COR-L47 (cell line): ENCODE measurements at regions not wholly inside any gene's neighbourhood (a gene's known extent, or its start where the extent isn't known, plus 50 kb on each side); places are given as distances from the start of the nearest gene placed in this dataset.
"Not testable (repeated sequence)": the region's sequence is repeated elsewhere in the genome, so short reads cannot be mapped to it uniquely, and the experiment has no call there.

ENCODE experiments used
- DNase-seq: peaks from one replicate; lab custom pipeline; 2025; lab: John Stamatoyannopoulos, UW

DNA sequence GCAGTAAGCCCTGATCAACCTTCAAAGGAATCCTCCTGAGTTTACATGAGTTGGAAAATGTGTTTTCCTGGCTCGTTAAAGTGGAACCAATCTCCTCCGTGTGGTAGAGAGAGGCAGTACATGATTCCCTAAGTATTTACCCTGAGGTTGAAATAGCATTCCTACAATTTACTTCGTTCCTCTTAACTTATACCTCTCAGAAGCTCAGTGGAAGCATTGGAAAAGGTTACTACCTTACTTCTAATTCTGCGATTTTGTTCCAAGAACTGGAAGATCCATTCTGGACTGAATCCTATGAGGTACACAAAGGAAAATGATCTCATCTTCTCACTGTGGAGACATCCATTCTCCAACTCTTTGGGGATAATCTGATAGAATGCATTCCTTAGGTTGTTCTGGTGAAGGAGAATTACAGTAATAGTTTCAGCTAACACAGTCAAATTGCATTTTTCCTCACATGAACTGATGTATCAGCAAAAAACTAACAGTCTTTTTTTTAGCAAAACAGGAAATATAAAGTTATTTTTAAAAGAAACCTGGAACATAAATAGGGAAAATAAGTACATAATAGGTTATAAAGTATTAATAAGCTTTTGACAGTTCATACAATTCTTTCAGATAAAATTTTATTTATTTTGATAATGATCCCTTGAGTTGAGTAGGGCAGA is 475.6 kb downstream of the PDZRN4 start:
- peak; percentile 41 for DNase-seq

DNA sequence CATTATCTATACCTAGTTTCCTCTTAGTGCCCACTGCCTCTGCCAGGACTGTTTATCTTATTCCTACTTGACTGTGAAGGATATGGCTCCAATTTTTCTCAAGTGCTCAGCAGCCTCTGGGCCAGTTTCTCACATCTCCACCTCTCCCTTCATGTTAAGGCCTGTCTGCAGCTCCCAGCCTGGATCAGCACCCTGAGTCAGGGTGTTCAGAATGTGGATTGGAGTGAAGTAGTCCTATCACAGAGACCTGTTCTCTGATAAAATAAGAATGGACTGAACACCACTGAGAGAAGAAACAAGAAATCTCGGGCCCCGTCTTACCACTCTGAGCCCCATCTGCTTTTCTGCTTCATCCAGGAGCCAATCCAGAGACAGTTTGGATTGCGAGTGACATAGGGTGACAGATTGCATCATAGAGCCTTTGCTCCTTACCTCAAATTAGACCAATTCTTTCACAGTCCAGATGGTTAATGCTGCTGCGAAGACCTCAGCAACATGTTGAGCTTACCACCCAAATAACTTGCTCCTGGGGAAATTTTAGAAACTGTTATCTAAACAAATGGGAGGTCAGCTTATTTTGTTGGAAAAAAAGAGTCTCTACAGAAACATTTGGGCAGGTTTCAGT is 473.1 kb downstream of the PDZRN4 start:
- no peak for DNase-seq

DNA sequence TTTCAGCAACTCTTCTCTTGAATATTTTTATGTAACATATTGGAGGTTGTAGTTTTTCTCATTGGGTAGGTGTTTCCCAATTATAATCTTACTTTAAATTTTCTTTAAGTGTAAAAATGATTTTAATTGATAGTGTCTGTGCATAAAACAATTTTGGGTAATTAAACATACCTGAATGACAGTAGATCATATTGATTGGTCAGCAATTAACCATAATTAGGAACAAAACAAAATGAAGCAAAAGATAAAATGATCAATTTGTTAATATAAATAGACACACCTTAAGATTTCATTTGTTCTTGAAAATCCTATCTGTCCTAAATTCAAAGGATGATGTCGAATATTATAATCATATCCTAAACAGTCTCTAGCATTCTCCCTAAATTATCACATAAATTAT is 468.3 kb downstream of the PDZRN4 start:
- no peak for DNase-seq

DNA sequence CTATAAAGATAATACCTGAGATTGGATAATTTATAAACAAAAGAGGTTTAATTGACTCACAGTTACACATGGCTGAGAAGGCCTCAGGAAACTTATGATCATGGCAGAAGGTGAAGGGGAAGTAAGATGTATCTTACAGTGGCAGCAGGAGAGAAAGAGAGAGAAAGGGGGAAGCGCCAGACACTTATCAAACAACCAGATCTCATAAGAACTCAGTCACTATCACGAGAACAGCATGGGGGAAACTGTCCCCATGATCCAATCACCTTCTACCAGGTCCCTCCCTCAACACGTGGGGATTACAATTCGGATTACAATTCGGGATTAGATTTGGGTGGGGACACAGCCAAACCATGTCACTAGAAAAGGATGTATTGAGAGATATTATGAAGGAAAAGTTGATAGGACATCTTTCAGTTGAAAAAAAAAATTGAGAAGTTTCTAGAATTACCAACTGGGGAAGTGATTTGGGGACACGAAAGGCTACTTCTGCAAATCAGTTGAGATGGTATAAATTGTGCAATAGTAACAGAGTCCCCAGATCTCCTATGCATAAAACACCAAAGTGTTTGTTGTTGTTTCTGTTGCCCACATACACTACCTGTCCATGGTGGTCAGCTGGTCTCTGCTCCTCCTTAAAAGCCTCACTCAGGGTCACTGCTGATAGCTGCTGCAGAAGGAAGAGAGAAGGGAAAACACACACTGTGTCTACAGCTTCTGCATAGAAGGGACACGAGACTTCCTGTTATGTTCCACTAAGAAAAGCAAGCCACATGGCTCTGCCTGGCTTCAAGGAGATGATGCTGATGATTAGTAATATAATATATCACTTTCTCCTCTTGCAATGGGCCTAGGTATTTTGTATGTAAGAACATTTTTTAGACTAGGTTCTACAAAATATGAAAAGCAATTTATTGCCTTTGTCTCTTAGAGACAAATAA is 465.5 kb downstream of the PDZRN4 start:
- DNase-seq: no peak

DNA sequence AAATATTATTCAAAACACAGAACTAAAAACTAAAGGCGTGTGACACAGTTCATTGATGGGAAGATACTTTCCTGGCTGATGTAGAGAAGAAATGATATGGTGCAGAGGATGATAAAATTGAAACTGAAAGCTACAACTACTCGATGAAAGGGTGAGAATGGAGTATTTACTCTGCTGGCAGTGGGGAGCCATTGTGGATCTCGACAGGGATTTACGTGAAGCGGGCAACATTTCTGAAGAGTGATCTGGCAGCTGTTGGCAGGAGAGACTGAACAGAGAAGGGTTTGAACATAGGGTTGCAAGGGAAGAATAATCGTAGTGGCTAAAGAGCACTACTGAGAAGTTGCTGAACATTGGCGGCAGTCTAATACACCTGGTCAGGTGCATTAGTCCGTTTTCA is 464.9 kb downstream of the PDZRN4 start:
- no peak for DNase-seq

DNA sequence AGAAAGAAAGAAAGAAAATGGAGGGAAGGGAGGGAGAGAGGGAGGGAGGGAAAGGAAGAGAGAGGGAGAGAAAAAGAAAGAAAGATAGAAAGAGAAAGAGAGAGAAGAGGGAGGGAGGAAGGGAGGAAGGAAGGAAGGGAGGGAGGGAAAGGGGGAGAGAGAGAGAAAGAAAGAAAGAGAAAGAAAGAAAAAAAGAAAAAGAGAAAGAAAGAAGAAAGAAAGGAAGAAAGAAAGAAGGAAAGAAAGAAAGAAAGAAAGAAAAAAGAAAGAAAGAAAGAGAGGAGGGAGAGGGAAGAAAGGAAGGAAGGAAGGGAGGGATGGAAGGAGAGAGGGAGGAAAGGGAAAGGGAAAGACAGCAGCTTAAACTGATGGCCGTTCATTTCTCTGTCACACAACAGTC is 457.5 kb downstream of the PDZRN4 start:
- no peak for DNase-seq

DNA sequence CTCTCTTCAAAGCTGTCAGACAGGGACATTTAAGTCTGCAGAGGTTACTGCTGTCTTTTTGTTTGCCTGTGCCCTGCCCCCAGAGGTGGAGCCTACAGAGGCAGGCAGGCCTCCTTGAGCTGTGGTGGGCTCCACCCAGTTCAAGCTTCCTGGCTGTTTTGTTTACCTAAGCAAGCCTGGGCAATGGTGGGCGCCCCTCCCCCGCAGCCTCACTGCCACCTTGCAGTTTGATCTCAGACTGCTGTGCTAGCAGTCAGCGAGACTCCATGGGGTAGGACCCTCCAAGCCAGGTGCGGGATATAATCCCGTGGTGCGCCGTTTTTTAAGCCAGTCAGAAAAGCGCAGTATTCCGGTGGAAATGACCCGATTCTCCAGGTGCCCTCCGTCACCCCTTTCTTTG is 454.7 kb downstream of the PDZRN4 start:
- DNase-seq: not testable (repeated sequence)

DNA sequence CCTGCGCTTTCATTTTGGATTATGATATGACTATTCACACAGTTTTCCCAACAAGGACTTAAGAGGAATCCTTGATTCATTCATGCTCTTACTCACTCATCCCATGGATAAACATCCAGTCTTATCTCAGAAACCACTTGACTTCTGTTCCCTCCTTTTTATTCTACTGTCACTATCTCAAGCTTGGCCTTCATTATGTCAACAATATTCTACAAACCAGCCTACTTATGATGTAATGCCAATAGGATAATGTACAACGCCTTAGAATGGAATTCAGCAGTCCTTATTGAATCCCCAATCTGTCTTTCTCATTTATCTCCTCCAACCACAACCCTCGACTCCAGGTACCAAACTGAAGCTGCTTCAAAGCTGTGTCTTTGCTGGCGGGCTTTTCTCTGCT is 448.5 kb downstream of the PDZRN4 start:
- DNase-seq: no peak

DNA sequence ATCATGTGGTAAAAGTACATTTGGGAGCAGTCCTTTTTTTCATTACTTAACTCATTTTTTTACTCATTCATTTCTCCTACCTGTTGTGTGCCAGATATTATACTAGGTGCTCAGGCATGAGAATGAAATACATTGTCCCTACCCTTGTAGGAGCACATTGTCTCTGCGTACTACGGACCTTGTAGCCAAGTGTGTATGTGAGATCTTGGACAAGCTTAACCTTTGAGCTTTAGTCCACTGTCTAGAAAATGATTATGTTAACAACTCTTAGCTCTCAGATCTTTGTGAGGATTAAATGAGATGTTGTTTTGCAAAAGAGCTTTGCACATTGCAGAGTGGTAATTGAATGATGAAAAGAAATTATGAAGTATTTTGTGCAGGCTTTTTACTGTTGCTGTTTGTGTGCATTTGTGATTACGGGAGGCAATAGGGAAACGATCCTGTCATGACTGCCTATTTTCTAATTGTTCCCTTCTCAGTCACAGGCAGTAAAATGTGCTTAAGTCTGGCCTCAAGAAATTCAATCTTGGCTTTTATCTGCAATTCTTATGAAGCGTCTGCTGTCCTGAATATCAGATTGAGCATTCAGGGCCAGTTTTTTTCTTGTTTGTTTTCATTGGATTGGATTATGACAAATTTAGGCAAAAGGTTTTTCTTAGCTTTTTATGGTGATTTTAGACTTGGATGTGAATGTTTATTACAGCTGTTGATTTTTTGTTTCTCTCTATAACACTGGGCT is 447.7 kb downstream of the PDZRN4 start:
- DNase-seq: no peak

DNA sequence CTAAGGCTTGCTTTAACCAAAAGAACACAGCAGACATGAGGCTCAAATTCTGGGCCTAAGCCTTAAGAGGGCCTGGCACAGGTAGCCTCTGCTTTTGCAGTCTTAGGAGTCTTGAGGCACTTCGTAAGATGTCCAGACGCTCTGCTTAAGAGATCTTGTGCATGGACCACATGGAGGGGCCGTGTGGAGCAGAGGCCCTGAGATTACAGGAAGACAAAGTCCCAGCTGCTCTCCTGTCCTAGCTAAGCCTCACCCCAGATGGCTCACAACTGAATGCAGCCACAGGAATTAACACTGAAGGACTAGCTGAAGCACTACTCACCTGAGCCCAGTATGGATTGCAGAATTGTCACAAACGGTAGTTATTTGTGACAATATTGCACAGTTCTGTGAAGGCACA is 446.0 kb downstream of the PDZRN4 start:
- no peak for DNase-seq

DNA sequence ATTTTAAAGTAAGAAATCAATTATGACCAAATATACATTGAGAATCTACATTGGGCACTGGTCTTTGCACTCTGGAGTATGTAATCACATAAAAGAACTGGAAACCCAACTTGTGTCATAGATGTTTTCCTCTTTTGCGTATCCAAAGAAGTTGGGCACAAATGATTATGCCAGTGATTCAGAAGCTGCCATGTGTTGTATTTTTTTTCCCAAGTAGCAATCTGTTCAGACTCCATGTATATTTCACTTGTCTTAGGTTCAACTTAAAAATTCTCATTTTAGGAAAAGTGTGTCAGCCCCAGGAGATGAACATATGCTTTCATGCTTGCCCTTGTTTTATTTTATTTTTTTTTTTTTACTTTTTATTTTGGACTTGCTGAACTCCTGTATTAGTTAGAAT is 441.5 kb downstream of the PDZRN4 start:
- DNase-seq: no peak

DNA sequence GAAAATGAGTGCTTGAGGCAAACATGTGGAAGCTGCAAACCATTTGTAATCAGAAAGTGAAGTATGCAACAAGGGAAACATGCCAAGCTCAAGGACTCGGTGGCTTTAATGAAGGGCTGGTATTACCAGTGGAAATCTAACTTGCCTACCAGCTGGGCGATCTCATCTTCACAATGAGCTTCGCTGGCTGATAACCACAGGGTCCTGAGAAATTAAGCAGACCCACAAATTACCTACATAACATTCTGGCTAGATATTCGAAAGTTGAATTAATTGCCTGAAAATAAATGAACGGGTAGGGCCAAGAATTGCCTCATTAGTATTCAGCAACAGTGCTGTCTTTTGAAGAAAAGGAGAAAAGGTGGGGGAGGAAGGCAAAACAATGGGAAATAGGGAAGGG is 439.4 kb downstream of the PDZRN4 start:
- no peak for DNase-seq

DNA sequence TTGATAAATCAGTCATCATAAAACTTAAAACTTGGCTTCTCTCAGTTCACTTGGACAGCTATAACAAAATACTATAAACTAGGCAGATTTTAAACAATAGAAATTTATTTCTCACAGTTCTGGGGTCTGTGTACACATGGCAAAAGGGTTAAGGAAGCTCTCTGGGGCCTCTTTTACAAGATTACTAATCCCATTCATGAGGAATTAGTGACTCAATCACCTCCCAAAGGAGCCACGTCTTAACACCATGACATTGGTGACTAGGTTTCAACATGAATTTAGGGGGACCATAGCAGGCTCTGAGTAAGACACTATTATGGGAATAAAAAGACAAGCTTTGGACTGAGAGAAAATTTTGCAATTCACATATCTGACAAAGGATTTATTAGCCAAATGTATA is 436.5 kb downstream of the PDZRN4 start:
- no peak for DNase-seq
